Osteoblast (primary cell): ENCODE measurements at regions not wholly inside any gene's neighbourhood (a gene's known extent, or its start where the extent isn't known, plus 50 kb on each side); places are given as distances from the start of the nearest gene placed in this dataset.

Source experiments
- DNase-seq: peaks from one replicate; pipeline ENCODE4 v3.0.0; 2011; ENCODE audit warnings: low spot score, mixed read lengths; ENCODE audit not compliant: insufficient read length; ENCODE audit errors: missing footprints
- H2AFZ ChIP-seq: 2 replicates; pipeline ENCODE4 v1.6.0; 2011; ENCODE audit warnings: mild to moderate bottlenecking, low read length
- H3K27ac ChIP-seq: 2 replicates; pipeline ENCODE4 v1.5.1; 2011; ENCODE audit warnings: mild to moderate bottlenecking, low read depth, low read length, moderate library complexity
- H3K27me3 ChIP-seq: 2 replicates; pipeline ENCODE4 v1.6.0; 2012; ENCODE audit warnings: mild to moderate bottlenecking, control low read depth, inconsistent platforms, low read length, moderate library complexity; ENCODE audit not compliant: insufficient read depth
- H3K36me3 ChIP-seq: 2 replicates; pipeline ENCODE4 v1.5.1; 2011; ENCODE audit warnings: mild to moderate bottlenecking, low read length, control low read depth, moderate library complexity; ENCODE audit not compliant: insufficient read depth
- H3K4me1 ChIP-seq: 2 replicates; pipeline ENCODE4 v1.5.1; 2011; ENCODE audit warnings: mild to moderate bottlenecking, low read length, control low read depth, moderate library complexity; ENCODE audit not compliant: insufficient read depth
- H3K4me2 ChIP-seq: 2 replicates; pipeline ENCODE4 v1.6.0; 2011; ENCODE audit warnings: mild to moderate bottlenecking, low read length; ENCODE audit not compliant: insufficient read depth
- H3K4me3 ChIP-seq: fragments of 200-600 bp; sonication (generic); 3 replicates; pipeline ENCODE4 v1.5.1; 2012; ENCODE audit warnings: mild to moderate bottlenecking, low read length, inconsistent platforms; ENCODE audit not compliant: insufficient read depth
- H3K79me2 ChIP-seq: 2 replicates; pipeline ENCODE4 v1.6.0; 2012; ENCODE audit warnings: mild to moderate bottlenecking, low read length, control low read depth, inconsistent platforms; ENCODE audit not compliant: insufficient read depth
- H3K9me3 ChIP-seq: 2 replicates; pipeline ENCODE4 v1.5.1; 2011; ENCODE audit warnings: low read depth, low read length, control low read depth
- H4K20me1 ChIP-seq: 2 replicates; pipeline ENCODE4 v1.6.0; 2012; ENCODE audit warnings: mild to moderate bottlenecking, low read length, control low read depth; ENCODE audit not compliant: insufficient read depth
- CTCF ChIP-seq: IDR thresholded peaks from 2 replicates; pipeline ENCODE4 v1.5.1; 2011; ENCODE audit warnings: mild to moderate bottlenecking, low read depth, low read length, moderate library complexity; ENCODE audit errors: extremely low read depth

DNA sequence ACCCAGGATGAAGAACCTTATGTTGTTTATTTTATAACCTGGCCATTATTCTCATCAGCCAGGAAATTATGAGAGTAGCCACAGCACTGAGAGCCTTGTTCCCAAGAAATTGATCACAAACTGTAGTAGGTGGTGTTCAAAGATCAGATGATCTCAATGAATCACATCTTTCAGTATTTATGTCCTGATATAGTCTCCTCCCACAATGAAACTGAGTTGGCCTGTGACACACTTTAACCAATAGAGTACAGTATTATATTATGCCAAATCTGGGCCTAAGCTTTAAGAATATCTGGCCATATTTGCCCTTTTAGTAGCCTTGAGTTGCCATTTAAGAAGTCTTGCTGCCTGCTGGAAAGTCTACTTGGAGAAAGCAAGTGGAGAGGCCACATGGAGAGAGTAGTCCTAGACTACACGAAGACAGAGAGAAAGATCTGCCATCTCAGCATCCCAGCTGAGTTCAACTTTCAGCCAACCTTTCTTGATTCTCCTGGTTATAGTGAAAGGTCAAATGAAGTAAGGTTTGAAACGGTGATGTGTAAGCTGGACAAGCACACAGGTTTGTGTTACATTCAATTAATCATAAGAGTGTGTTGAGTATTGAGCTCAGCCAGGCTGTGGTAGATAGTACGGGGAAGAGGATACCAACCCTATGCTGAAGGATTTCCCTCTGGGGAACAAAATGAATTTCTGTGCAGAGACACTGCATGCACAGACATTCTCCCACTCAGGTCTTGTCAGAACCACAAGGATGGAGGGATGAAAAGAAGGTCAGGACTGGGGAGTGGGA is 561.8 kb downstream of the SOX6 start:
- Histone ChIP-seq H3K4me2 (no peak overlapping the region), H3K27ac (peak overlapping the region; percentile 87), H3K9me3 (no peaks in the 10 kb centered on the region), H2AFZ (no peak overlapping the region), H4K20me1 (no peaks in the 10 kb centered on the region), H3K4me1 (peaks cover 22% of the 10 kb centered on the region), H3K27me3 (no peaks in the 10 kb centered on the region), H3K79me2 (no peaks in the 10 kb centered on the region), H3K36me3 (no peaks in the 10 kb centered on the region), H3K4me3 (no peak overlapping the region)
- DNase-seq: no peak
- TF ChIP-seq CTCF: no peak

GRCh38 chr11:15795378-15795777 is 561.0 kb downstream of the SOX6 start:
- no peak for TF ChIP-seq CTCF
- H3K4me2 ChIP-seq: no peak overlapping the region
- no peak overlapping the region for H2AFZ ChIP-seq
- no peak overlapping the region for H3K27ac ChIP-seq
- no peaks in the 10 kb centered on the region for H3K27me3 ChIP-seq
- H3K4me3 ChIP-seq: no peak overlapping the region
- H3K79me2 ChIP-seq: no peaks in the 10 kb centered on the region
- peaks cover 30% of the 10 kb centered on the region for H3K4me1 ChIP-seq
- H3K36me3 ChIP-seq: no peaks in the 10 kb centered on the region
- no peaks in the 10 kb centered on the region for H3K9me3 ChIP-seq
- H4K20me1 ChIP-seq: no peaks in the 10 kb centered on the region
- DNase-seq: no peak

GRCh38 chr11:15800111-15800800 is 556.1 kb downstream of the SOX6 start:
- Histone ChIP-seq H3K4me1 (peaks cover 30% of the 10 kb centered on the region), H3K4me2 (peak overlapping the region; percentile 72), H3K27ac (peak overlapping the region; percentile 89), H3K4me3 (peak overlapping the region; percentile 48), H4K20me1 (no peaks in the 10 kb centered on the region), H2AFZ (peak overlapping the region; percentile 53), H3K27me3 (no peaks in the 10 kb centered on the region), H3K36me3 (no peaks in the 10 kb centered on the region), H3K9me3 (no peaks in the 10 kb centered on the region), H3K79me2 (no peaks in the 10 kb centered on the region)
- TF ChIP-seq CTCF: no peak
- DNase-seq: no peak

GRCh38 chr11:15801126-15801525 is 555.2 kb downstream of the SOX6 start:
- no peaks in the 10 kb centered on the region for H4K20me1 ChIP-seq
- H3K4me1 ChIP-seq: peaks cover 36% of the 10 kb centered on the region
- H2AFZ ChIP-seq: no peak overlapping the region
- H3K79me2 ChIP-seq: no peaks in the 10 kb centered on the region
- H3K4me3 ChIP-seq: no peak overlapping the region
- no peak for DNase-seq
- H3K27ac ChIP-seq: peak overlapping the region; percentile 89
- H3K27me3 ChIP-seq: no peaks in the 10 kb centered on the region
- no peaks in the 10 kb centered on the region for H3K9me3 ChIP-seq
- peak overlapping the region; percentile 72 for H3K4me2 ChIP-seq
- no peak for TF ChIP-seq CTCF
- H3K36me3 ChIP-seq: no peaks in the 10 kb centered on the region
